OCI-LY3 (cell line): ENCODE measurements at regions not wholly inside any gene's neighbourhood (a gene's known extent, or its start where the extent isn't known, plus 50 kb on each side); places are given as distances from the start of the nearest gene placed in this dataset.

Experiments used
- CTCF ChIP-seq: fragments of 200-600, 300-600 bp; sonication (generic); IDR thresholded peaks from 2 replicates; pipeline ENCODE4 v1.5.1; 2014; ENCODE audit warnings: antibody characterized with exemption, low read length, low read depth
- EZH2phosphoT487 ChIP-seq: fragments of 200-600 bp; shearing (Covaris generic); IDR thresholded peaks from 2 replicates; pipeline ENCODE4 v1.6.1; 2018; ENCODE audit warnings: antibody characterized with exemption, mixed run types, low read depth

GRCh38 chr14:82805892-82806825 lies 1272.5 kb upstream of the SEL1L start:
- TF ChIP-seq CTCF (no peak), EZH2phosphoT487 (no peak)
